Activated CD4-positive, alpha-beta T cell treated with anti-CD3 and anti-CD28 coated beads, Interleukin-2, amount 10 ng/mL, durations not matched to agents 7 days and 5 days (primary cell): ENCODE measurements at regions not wholly inside any gene's neighbourhood (a gene's known extent, or its start where the extent isn't known, plus 50 kb on each side); places are given as distances from the start of the nearest gene placed in this dataset.
"Not testable (repeated sequence)": the region's sequence is repeated elsewhere in the genome, so short reads cannot be mapped to it uniquely, and the experiment has no call there.

Experiments
- CTCF ChIA-PET: fragments of 350-600 bp; sonication (Branson Sonifier 250); formaldehyde crosslinking; loops from one replicate; lab custom pipeline; 2021; ENCODE audit warnings: antibody characterized with exemption; lab: Charles Lee
- POLR2A ChIA-PET: fragments of 350-600 bp; sonication (Branson Sonifier 250); formaldehyde crosslinking; loops from one replicate; lab custom pipeline; 2021; ENCODE audit warnings: antibody characterized with exemption; lab: Charles Lee
- DNase-seq: peaks from one replicate; pipeline ENCODE4 v3.0.0-alpha.2; 2020
- H3K27ac Mint-ChIP-seq: one replicate; pipeline ENCODE4 v1.8.0; 2021; ENCODE audit warnings: mild to moderate bottlenecking, moderate library complexity, mixed read lengths
- H3K27me3 Mint-ChIP-seq: one replicate; pipeline ENCODE4 v1.8.0; 2021; ENCODE audit warnings: mixed read lengths
- H3K36me3 Mint-ChIP-seq: one replicate; pipeline ENCODE4 v1.8.0; 2021; ENCODE audit warnings: low read depth, mixed read lengths
- H3K4me1 Mint-ChIP-seq: one replicate; pipeline ENCODE4 v1.8.0; 2021; ENCODE audit warnings: mixed read lengths
- H3K4me3 Mint-ChIP-seq: one replicate; pipeline ENCODE4 v1.8.0; 2021; ENCODE audit warnings: mild to moderate bottlenecking, moderate library complexity, mixed read lengths
- H3K9me3 Mint-ChIP-seq: one replicate; pipeline ENCODE4 v1.8.0; 2021; ENCODE audit warnings: mixed read lengths

DNA sequence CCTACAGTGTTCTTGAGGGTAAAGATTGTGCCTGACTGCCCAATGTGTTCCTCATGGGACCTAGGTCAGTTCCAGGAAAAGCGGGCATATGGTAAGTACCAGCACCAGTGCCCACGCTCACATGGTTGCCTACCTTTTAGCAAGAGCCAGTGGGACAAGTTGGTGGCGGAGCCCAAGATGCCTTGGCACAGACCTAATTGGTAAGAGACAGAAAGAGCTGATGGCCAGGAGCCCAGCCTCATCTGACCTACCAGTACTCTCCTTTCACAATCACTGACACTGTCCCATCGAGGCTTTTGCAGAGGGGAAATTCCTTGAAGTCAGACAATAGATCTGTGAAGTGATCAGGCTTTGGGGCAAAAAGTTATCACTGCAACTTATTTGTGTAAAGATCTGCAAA is 98.4 kb upstream of the BCL6 start:
- Mint-ChIP-seq H3K27ac (no peak overlapping the region), H3K27me3 (peaks cover 4% of the 10 kb centered on the region), H3K36me3 (no peaks in the 10 kb centered on the region), H3K4me1 (peaks cover 2% of the 10 kb centered on the region), H3K9me3 (no peaks in the 10 kb centered on the region), H3K4me3 (no peak overlapping the region)
- POLR2A ChIA-PET, result no interaction called here
- no peak for DNase-seq
- CTCF ChIA-PET, result no interaction called here

DNA sequence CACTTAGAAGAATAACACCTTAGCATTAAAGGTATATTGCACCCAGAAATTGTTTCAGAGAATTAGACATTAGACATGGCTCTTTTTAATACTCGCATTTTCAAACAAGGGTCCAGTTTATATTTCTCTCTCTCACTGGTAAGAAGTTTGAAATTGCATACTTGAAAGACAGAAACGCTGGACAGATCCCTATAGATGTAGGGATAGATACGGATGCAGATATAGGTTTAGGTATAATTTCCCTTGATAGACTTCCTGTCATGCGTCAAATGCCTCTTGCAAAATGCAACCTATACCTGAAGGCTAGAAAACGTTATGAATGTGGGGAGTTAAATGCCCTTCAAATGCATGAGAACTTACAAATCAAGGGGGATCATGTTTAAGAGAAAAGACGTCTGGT is 99.4 kb upstream of the BCL6 start:
- Mint-ChIP-seq H3K27me3 (peaks cover 4% of the 10 kb centered on the region), H3K4me3 (no peak overlapping the region), H3K36me3 (no peaks in the 10 kb centered on the region), H3K4me1 (peaks cover 4% of the 10 kb centered on the region), H3K9me3 (peaks cover 5% of the 10 kb centered on the region), H3K27ac (no peak overlapping the region)
- POLR2A ChIA-PET, result no interaction called here
- CTCF ChIA-PET, result interaction anchor here (1.1 kb wide), 1 partner anchor 9 kb away, joined by 3 read pairs; no protein-coding TSS in a partner anchor
- no peak for DNase-seq

DNA sequence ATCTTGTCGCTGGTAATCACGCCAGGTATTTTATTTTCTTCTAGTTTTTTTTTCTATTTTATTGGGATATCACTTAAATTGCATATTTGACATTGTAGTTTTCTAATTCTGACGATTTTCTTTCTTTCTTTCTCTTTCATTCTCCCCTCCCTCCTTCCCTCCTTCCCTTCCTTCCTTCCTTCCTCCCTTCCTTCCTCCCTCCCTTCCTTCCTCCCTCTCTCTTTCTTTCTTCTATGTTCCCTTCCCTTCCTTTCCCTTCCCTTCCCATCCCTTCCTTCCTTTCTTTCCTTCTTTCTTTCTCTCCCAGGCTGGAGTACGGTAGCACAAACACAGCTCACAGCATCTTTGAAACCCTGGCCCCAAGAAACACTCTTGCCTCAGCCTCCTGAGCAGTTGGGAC is 100.6 kb upstream of the BCL6 start:
- no peak overlapping the region for H3K4me3 Mint-ChIP-seq
- POLR2A ChIA-PET, result no interaction called here
- CTCF ChIA-PET, result interaction anchor here (0.6 to 1.1 kb wide), 4 partner anchors 8 to 321 kb away, joined by 3 to 4 read pairs (median 3); no protein-coding TSS in a partner anchor
- no peak for DNase-seq
- H3K4me1 Mint-ChIP-seq, result peaks cover 8% of the 10 kb centered on the region
- peaks cover 2% of the 10 kb centered on the region for H3K36me3 Mint-ChIP-seq
- peaks cover 15% of the 10 kb centered on the region for H3K9me3 Mint-ChIP-seq
- H3K27me3 Mint-ChIP-seq, result peaks cover 4% of the 10 kb centered on the region
- H3K27ac Mint-ChIP-seq, result no peak overlapping the region

DNA sequence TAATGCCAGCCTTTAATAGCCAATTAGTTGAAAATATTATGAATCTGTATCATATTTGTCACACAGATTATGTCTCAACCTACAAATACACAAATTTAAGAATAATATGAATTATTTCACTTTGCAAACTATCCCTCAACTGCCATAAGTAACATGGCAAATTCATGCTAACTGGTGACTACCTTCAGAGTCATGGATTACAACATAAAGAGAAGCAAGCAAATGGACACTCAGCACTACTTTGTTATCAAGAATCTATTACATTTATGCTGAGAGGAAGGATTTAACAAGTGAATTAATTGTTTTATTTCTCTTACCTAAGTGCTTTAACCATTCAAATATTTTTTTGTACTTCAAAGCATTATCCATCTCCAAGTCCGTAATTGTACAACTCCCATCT is 103.1 kb upstream of the BCL6 start:
- ChIA-PET POLR2A (no interaction called here), CTCF (interaction anchor here (0.6 kb wide), 1 partner anchor 649 kb away, joined by 3 read pairs; no protein-coding TSS in a partner anchor)
- Mint-ChIP-seq H3K4me3 (no peak overlapping the region), H3K4me1 (peaks cover 8% of the 10 kb centered on the region), H3K36me3 (peaks cover 16% of the 10 kb centered on the region), H3K27ac (no peak overlapping the region), H3K27me3 (peaks cover 4% of the 10 kb centered on the region), H3K9me3 (peaks cover 38% of the 10 kb centered on the region)
- DNase-seq, result no peak

DNA sequence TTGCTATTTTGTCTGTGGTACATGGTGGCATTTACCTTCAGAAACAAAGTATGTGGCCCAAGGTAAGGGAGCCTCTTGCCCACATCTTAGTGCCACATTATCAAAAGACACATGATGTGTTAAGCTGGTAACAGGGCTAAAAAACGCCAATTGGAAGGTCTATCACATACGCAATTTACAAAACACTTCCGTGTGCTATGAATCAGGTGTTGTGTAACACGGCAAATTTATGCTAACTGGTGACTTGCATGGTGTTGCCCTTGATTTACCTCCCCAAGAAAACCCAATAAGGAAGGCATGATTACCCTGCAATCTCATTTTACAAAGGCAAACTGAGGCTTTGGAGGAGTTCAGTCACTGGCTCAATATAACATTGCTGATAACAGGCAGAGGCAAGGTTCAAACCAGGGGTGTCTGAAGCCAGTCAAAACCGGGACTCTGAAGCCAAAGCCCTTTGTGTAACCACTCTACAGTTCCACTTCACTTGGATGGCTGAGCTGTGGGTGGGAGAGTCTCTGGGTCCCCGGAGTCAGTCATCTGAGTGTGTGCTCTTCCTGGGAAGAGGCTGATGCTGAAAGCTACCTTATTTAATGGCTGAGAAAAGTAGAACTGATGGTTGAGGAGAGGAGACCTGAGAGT is 103.9 kb upstream of the BCL6 start:
- POLR2A ChIA-PET, result no interaction called here
- CTCF ChIA-PET, result interaction anchor here (1.0 kb wide), 1 partner anchor 11 kb away, joined by 3 read pairs; no protein-coding TSS in a partner anchor

DNA sequence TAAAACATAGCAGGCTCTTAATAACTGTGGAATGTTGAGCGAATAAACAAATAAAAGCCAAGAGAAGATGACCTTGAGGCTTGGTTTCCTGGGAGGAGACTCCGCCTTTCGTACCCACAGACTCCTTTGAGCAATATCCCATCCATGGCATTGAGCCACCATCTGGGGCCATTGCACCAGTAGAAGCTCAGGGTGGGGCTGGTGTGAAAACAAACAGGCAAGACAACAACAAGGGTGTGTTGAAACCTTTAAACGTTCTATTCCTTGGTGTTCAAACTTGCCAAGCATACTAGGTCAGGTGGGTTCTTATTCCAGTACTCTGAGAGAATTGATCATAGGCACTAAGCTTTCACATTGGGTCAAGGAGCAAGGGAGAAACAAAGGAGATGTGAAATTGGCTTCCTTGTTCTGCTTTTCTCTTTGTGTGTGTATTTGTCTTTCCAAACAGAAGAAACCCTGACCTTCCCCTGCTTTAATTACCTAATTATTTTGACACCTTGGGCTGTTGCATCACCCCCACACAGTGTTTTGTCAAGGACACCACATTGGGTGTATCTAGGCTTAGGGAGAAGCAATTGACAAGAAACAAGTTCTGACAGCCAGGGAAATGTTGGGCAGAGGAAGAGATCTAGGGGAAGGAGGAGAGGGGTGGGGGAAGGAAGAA is 105.1 kb upstream of the BCL6 start:
- peaks cover 18% of the 10 kb centered on the region for H3K36me3 Mint-ChIP-seq
- CTCF ChIA-PET, result interaction anchor here (1.1 kb wide), 1 partner anchor 13 kb away, joined by 3 read pairs; no protein-coding TSS in a partner anchor

More for the DNA sequence above, 103.9 kb upstream of the BCL6 start:
- Mint-ChIP-seq H3K4me3 (no peak overlapping the region), H3K9me3 (peaks cover 42% of the 10 kb centered on the region), H3K36me3 (peaks cover 18% of the 10 kb centered on the region), H3K4me1 (peaks cover 8% of the 10 kb centered on the region), H3K27me3 (peaks cover 4% of the 10 kb centered on the region), H3K27ac (no peak overlapping the region)
- no peak for DNase-seq

DNA sequence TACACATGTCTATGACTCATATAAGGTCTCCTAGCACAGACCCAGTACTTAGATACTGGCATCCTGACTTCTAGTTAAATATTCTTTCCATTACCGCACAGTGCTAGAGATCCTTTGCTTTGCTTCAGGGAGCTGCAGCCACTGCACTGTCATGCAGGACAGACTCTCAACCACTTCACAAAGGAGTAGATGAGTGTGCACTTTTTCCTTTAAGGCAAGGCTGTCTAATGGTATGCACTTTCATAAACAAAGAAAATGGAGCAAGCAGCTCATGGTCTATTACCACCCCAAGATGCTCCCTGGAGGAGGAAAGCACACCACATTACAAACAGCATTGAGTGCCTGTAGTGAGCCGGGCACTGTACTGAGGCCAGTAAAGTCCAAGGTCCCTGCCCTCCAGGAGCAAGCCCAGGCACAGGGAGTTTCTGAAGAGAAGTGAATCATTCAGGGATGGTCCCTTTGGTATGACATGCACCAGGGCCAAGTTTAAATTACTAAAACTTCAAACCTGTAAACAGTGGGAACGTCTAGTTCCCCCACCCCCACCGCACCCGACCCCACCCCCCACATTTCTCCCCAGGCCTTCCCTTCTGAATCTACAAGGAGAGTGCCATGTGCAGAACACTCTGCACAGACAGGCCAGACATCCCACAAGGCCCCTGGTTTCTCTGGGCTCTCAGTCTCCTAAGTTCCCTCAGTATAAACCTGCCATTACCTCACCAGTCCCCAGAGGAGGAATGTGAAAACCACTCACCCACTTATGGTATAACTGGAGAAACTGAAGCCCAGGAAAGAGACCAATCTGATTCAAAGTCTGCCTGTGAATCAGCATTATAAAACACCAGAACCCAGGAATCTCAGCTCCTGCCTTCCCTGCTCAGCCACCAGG is 107.8 kb upstream of the BCL6 start:
- H3K36me3 Mint-ChIP-seq, result peaks cover 18% of the 10 kb centered on the region
- CTCF ChIA-PET, result no interaction called here

More for the DNA sequence above, 105.1 kb upstream of the BCL6 start:
- H3K4me1 Mint-ChIP-seq, result peaks cover 8% of the 10 kb centered on the region
- H3K27me3 Mint-ChIP-seq, result no peaks in the 10 kb centered on the region
- POLR2A ChIA-PET, result interaction anchor here (0.5 kb wide), 1 partner anchor 50 kb away, joined by 10 read pairs; no protein-coding TSS in a partner anchor
- peaks cover 42% of the 10 kb centered on the region for H3K9me3 Mint-ChIP-seq
- H3K4me3 Mint-ChIP-seq, result no peak overlapping the region
- DNase-seq, result no peak
- no peak overlapping the region for H3K27ac Mint-ChIP-seq

DNA sequence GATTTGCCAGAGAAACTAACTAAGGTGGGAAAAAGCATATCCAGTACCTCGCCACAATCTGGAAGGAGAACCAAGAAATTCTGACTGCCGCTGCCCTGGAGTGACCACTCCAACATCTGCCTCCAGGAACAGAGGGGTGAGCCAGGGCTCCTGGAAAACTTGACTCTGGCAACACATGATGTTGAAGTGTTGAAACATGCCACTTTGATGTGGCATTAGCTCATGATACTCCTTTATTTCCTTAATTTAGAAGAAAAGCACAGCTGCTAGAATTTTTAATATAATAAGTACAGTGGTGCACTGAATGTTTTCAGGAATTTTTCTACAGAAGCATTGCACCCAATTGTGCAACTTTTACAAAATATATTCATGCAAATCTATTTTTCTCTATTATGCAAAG is 109.9 kb upstream of the BCL6 start:
- ChIA-PET POLR2A (no interaction called here), CTCF (no interaction called here)
- Mint-ChIP-seq H3K27me3 (no peaks in the 10 kb centered on the region), H3K9me3 (peaks cover 45% of the 10 kb centered on the region), H3K4me1 (peaks cover 1% of the 10 kb centered on the region), H3K27ac (no peak overlapping the region), H3K4me3 (no peak overlapping the region), H3K36me3 (peaks cover 21% of the 10 kb centered on the region)
- DNase-seq, result no peak

More for the DNA sequence above, 107.8 kb upstream of the BCL6 start:
- peak overlapping the region; percentile 44 for H3K27ac Mint-ChIP-seq
- H3K27me3 Mint-ChIP-seq, result no peaks in the 10 kb centered on the region
- POLR2A ChIA-PET, result no interaction called here
- DNase-seq, result no peak
- H3K4me3 Mint-ChIP-seq, result no peak overlapping the region
- H3K9me3 Mint-ChIP-seq, result peaks cover 50% of the 10 kb centered on the region
- peaks cover 7% of the 10 kb centered on the region for H3K4me1 Mint-ChIP-seq

DNA sequence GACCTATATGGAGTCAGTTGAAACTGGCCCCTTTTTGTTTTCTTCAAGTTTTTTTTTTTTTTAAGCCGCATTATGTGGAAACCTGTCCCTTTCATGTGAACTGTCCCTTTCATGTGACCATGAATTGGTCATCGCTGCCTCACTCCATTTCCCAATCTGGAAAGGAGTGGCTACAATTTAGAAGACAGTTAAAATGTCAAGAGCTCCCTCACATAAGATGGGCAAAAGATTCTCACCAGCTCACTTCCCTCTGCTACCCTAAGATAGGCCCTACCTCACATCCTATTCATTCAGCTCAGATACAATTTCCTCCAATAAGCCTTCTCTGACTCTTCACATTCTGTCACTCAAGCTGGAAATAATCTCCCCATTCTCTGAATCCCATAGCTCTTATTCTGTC is 111.3 kb upstream of the BCL6 start:
- no peaks in the 10 kb centered on the region for H3K27me3 Mint-ChIP-seq
- no peak overlapping the region for H3K4me3 Mint-ChIP-seq
- POLR2A ChIA-PET, result no interaction called here
- H3K36me3 Mint-ChIP-seq, result peaks cover 23% of the 10 kb centered on the region
- peaks cover 41% of the 10 kb centered on the region for H3K9me3 Mint-ChIP-seq
- DNase-seq, result no peak
- no peaks in the 10 kb centered on the region for H3K4me1 Mint-ChIP-seq
- CTCF ChIA-PET, result no interaction called here
- H3K27ac Mint-ChIP-seq, result no peak overlapping the region

DNA sequence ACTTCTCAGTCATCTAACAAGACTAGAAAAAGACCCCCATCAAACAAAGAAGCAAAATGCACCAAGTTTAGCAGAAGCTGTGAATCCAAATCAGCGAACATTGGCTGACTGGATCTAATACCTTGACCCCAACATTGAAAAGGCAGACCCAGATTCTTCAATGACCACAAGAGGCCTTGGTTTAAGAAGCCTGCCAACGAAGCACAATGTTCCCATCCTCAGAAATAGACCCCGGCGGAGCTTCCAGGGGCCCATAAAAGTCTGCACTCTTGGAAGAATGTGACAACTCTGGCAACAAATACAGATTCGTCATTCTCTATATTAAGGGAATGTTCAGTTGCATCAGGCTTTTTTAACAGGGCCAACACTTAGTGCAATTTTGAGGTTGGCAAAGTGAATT is 112.8 kb upstream of the BCL6 start:
- peaks cover 35% of the 10 kb centered on the region for H3K9me3 Mint-ChIP-seq
- CTCF ChIA-PET, result interaction anchor here (0.7 kb wide), 1 partner anchor 12 kb away, joined by 3 read pairs; no protein-coding TSS in a partner anchor
- H3K4me1 Mint-ChIP-seq, result no peaks in the 10 kb centered on the region
- POLR2A ChIA-PET, result no interaction called here
- H3K27ac Mint-ChIP-seq, result no peak overlapping the region
- peaks cover 20% of the 10 kb centered on the region for H3K36me3 Mint-ChIP-seq
- H3K4me3 Mint-ChIP-seq, result no peak overlapping the region
- no peaks in the 10 kb centered on the region for H3K27me3 Mint-ChIP-seq
- DNase-seq, result no peak

DNA sequence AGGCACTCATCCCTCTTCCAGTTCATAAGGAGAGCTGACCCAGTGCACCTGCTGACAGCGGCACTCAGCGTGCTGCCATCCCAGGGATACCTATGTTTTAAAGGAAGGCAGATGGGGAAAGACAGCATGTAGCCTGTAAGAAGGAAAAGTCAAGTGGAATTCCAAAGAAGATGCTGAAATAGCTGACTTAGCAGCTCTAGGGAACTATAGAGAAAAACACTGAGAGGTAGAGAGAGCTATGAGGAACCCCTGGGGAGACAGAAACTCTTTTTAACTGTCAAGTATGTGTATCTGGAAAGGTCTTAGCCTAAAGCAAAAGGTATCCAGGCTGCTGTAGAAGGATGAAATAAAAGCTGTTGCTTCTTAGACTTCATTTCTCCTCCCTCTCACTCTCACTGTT is 113.4 kb upstream of the BCL6 start:
- no peak for DNase-seq
- POLR2A ChIA-PET, result no interaction called here
- no peak overlapping the region for H3K27ac Mint-ChIP-seq
- H3K27me3 Mint-ChIP-seq, result no peaks in the 10 kb centered on the region
- CTCF ChIA-PET, result interaction anchor here (0.7 to 0.8 kb wide), 2 partner anchors 12 to 27 kb away, joined by 3 read pairs; no protein-coding TSS in a partner anchor
- H3K36me3 Mint-ChIP-seq, result peaks cover 16% of the 10 kb centered on the region
- H3K4me3 Mint-ChIP-seq, result no peak overlapping the region
- H3K4me1 Mint-ChIP-seq, result no peaks in the 10 kb centered on the region
- peaks cover 30% of the 10 kb centered on the region for H3K9me3 Mint-ChIP-seq

DNA sequence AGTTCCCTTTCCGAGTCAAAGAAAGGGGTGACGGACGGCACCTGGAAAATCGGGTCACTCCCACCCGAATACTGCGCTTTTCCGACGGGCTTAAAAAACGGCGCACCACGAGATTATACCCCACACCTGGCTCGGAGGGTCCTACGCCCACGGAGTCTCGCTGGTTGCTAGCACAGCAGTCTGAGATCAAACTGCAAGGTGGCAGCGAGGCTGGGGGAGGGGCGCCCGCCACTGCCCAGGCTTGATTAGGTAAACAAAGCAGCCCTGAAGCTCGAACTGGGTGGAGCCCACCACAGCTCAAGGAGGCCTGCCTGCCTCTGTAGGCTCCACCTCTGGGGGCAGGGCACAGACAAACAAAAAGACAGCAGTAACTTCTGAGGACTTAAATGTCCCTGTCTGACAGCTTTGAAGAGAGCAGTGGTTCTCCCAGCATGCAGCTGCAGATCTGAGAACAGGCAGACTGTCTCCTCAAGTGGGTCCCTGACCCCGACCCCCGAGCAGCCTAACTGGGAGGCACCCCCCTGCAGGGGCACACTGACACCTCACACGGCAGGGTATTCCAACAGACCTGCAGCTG is 117.5 kb upstream of the BCL6 start:
- H3K9me3 Mint-ChIP-seq, result peaks cover 24% of the 10 kb centered on the region
- peaks cover 20% of the 10 kb centered on the region for H3K36me3 Mint-ChIP-seq
- H3K27me3 Mint-ChIP-seq, POLR2A ChIA-PET, H3K4me1 Mint-ChIP-seq, CTCF ChIA-PET, H3K27ac Mint-ChIP-seq, DNase-seq: not testable (repeated sequence)
- H3K4me3 Mint-ChIP-seq, result peak overlapping the region; percentile 48
